NB4 (cell line): ENCODE measurements at regions not wholly inside any gene's neighbourhood (a gene's known extent, or its start where the extent isn't known, plus 50 kb on each side); places are given as distances from the start of the nearest gene placed in this dataset.

ENCODE experiments used
- DNase-seq: peaks from one replicate; pipeline ENCODE4 v3.0.0; 2010; ENCODE audit warnings: low read depth
- H3K4me3 ChIP-seq: one replicate; pipeline ENCODE4 v1.5.1; 2011; ENCODE audit warnings: mild to moderate bottlenecking, low read depth, low read length, moderate library complexity
- CTCF ChIP-seq: IDR thresholded peaks from one replicate; pipeline ENCODE4 v1.5.1; 2012; ENCODE audit warnings: low read depth, low read length
- MAX ChIP-seq: IDR thresholded peaks from 2 replicates; pipeline ENCODE4 v1.6.1; 2011; ENCODE audit warnings: low read depth, low read length
- MYC ChIP-seq: IDR thresholded peaks from 2 replicates; pipeline ENCODE4 v1.6.1; 2011; ENCODE audit warnings: low read depth, low read length
- POLR2A ChIP-seq: IDR thresholded peaks from 2 replicates; pipeline ENCODE4 v1.6.1; 2011; ENCODE audit warnings: mild to moderate bottlenecking; ENCODE audit not compliant: insufficient read length; ENCODE audit errors: extremely low read depth

- no peak overlapping the region for H3K4me3 ChIP-seq
- no peak for DNase-seq
- no peak for TF ChIP-seq MAX
- TF ChIP-seq MYC: no peak
- TF ChIP-seq POLR2A: no peak
- no peak for TF ChIP-seq CTCF
Measured at GRCh38 chr12:107287436-107288413, 194.4 kb upstream of the CRY1 start.

- no peak overlapping the region for H3K4me3 ChIP-seq
- TF ChIP-seq MAX (no peak), POLR2A (no peak), CTCF (no peak), MYC (no peak)
- DNase-seq: no peak
Measured at GRCh38 chr12:107288414-107289127, 195.2 kb upstream of the CRY1 start.

- no peak for DNase-seq
- H3K4me3 ChIP-seq: no peak overlapping the region
- TF ChIP-seq POLR2A (no peak), CTCF (no peak), MYC (no peak), MAX (no peak)
Measured at GRCh38 chr12:107291018-107291417, 197.7 kb upstream of the CRY1 start.

- TF ChIP-seq CTCF: no peak
- TF ChIP-seq POLR2A: no peak
- TF ChIP-seq MAX: no peak
- no peak for TF ChIP-seq MYC
- H3K4me3 ChIP-seq: no peak overlapping the region
- DNase-seq: no peak
Measured at GRCh38 chr12:107296681-107297089, 203.3 kb upstream of the CRY1 start.

GRCh38 chr12:107302649-107303341, 209.4 kb upstream of the CRY1 start:
- TF ChIP-seq MYC: no peak
- TF ChIP-seq MAX: no peak
- no peak for TF ChIP-seq POLR2A
- TF ChIP-seq CTCF: no peak
- H3K4me3 ChIP-seq: no peak overlapping the region
- no peak for DNase-seq
